Activated T-helper 1 cell treated with anti-CD3 and anti-CD28 coated beads, Interleukin-12 subunit alpha, Interleukin-12 subunit beta, Interleukin-2, Interleukin-4 antibody, amounts not matched to agents 30 ng/mL and 10 ng/mL and 1 ng/mL, durations not matched to agents 14 hours and 24 hours and 36 hours (primary cell): ENCODE measurements at regions not wholly inside any gene's neighbourhood (a gene's known extent, or its start where the extent isn't known, plus 50 kb on each side); places are given as distances from the start of the nearest gene placed in this dataset.
A peak's percentile ranks its signal among the peaks of the same experiment; 100 is the strongest.
"Not testable (repeated sequence)": the region's sequence is repeated elsewhere in the genome, so short reads cannot be mapped to it uniquely, and the experiment has no call there.

Source experiments
- DNase-seq: peaks from one replicate; pipeline ENCODE4 v3.0.0; 2021; ENCODE audit warnings: low spot score
- H3K27ac Mint-ChIP-seq: one replicate; pipeline ENCODE4 v1.8.0; 2021; ENCODE audit warnings: mild to moderate bottlenecking, mixed read lengths
- H3K27me3 Mint-ChIP-seq: one replicate; pipeline ENCODE4 v1.8.0; 2022; ENCODE audit warnings: mild to moderate bottlenecking, moderate library complexity, mixed read lengths; ENCODE audit not compliant: insufficient read depth
- H3K36me3 Mint-ChIP-seq: one replicate; pipeline ENCODE4 v1.8.0; 2021; ENCODE audit warnings: low read depth, mixed read lengths
- H3K4me1 Mint-ChIP-seq: one replicate; pipeline ENCODE4 v1.8.0; 2021; ENCODE audit warnings: low read depth, mixed read lengths
- H3K4me3 Mint-ChIP-seq: one replicate; pipeline ENCODE4 v1.8.0; 2021; ENCODE audit warnings: mild to moderate bottlenecking, moderate library complexity, mixed read lengths
- H3K9me3 Mint-ChIP-seq: one replicate; pipeline ENCODE4 v1.8.0; 2021; ENCODE audit warnings: mixed read lengths
- intact Hi-C: fragments of 100-400 bp; cut with micrococcal nuclease; formaldehyde crosslinking; loops from one replicate; pipeline ENCODE4 v1.15.1; 2024

- H3K4me1 Mint-ChIP-seq = peaks cover 91% of the 10 kb centered on the region
- no peak for DNase-seq
- H3K27ac Mint-ChIP-seq = peak overlapping the region; percentile 98
- no peaks in the 10 kb centered on the region for H3K27me3 Mint-ChIP-seq
- peaks cover 21% of the 10 kb centered on the region for H3K9me3 Mint-ChIP-seq
- H3K36me3 Mint-ChIP-seq = peaks cover 22% of the 10 kb centered on the region
- no peak overlapping the region for H3K4me3 Mint-ChIP-seq
- intact Hi-C loops = loop anchor here (2.0 to 10.0 kb wide), 4 partner anchors 257 to 1590 kb away; partner anchors contain the start of gene DIXDC1
Measured at GRCh38 chr11:110347660-110348059, 51.2 kb upstream of the RDX start.

- intact Hi-C loops = loop anchor here (1.0 to 10.0 kb wide), 14 partner anchors 8 to 1616 kb away; partner anchors contain the start of genes DIXDC1 and FDX1
- H3K27me3 Mint-ChIP-seq = no peaks in the 10 kb centered on the region
- peaks cover 7% of the 10 kb centered on the region for H3K9me3 Mint-ChIP-seq
- peaks cover 83% of the 10 kb centered on the region for H3K4me1 Mint-ChIP-seq
- H3K4me3 Mint-ChIP-seq = peak overlapping the region; percentile 62
- peak; percentile 74 for DNase-seq
- H3K36me3 Mint-ChIP-seq = peaks cover 9% of the 10 kb centered on the region
- peak overlapping the region; percentile 98 for H3K27ac Mint-ChIP-seq
Measured at GRCh38 chr11:110349138-110349996, 53.0 kb upstream of the RDX start.

DNA sequence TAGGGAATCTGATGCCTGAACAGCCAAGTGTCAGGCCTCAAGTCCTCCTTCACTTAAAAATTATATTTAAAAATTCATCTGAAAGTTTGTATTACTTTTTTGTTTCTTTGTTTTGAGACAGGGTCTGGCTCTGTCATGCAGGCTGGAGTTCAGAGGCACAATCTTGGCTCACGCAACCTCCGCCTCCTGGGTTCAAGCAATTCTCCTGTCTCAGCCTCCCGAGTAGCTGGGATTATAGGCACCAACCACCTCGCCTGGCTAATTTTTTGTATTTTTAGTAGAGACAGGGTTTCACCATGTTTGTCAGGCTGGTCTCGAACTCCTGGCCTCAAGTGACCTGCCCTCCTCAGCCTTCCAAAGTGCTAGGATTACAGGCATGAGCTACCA, 53.6 kb upstream of the RDX start:
- DNase-seq, H3K27me3 Mint-ChIP-seq, H3K9me3 Mint-ChIP-seq, H3K36me3 Mint-ChIP-seq: not testable (repeated sequence)
- Mint-ChIP-seq H3K4me3 (peak overlapping the region; percentile 35), H3K27ac (peak overlapping the region; percentile 98), H3K4me1 (peaks cover 85% of the 10 kb centered on the region)
- intact Hi-C loops = loop anchor here (1.0 to 10.0 kb wide), 14 partner anchors 7 to 1617 kb away; partner anchors contain the start of genes DIXDC1 and FDX1

- intact Hi-C loops = no loop called here
- H3K9me3 Mint-ChIP-seq = peaks cover 4% of the 10 kb centered on the region
- no peaks in the 10 kb centered on the region for H3K27me3 Mint-ChIP-seq
- peaks cover 61% of the 10 kb centered on the region for H3K4me1 Mint-ChIP-seq
- H3K27ac Mint-ChIP-seq = peak overlapping the region; percentile 68
- H3K4me3 Mint-ChIP-seq = peak overlapping the region; percentile 62
- peaks cover 3% of the 10 kb centered on the region for H3K36me3 Mint-ChIP-seq
- no peak for DNase-seq
Measured at GRCh38 chr11:110355011-110355744, 58.8 kb upstream of the RDX start.

- intact Hi-C loops = loop anchor here (1.0 kb wide), 1 partner anchor 8 kb away; no protein-coding TSS in a partner anchor
- Mint-ChIP-seq H3K27ac (peak overlapping the region; percentile 75), H3K9me3 (peaks cover 1% of the 10 kb centered on the region), H3K4me3 (peak overlapping the region; percentile 4), H3K36me3 (peaks cover 3% of the 10 kb centered on the region), H3K4me1 (peaks cover 42% of the 10 kb centered on the region), H3K27me3 (no peaks in the 10 kb centered on the region)
- DNase-seq = no peak
Measured at GRCh38 chr11:110356762-110357671, 60.6 kb upstream of the RDX start.

DNA sequence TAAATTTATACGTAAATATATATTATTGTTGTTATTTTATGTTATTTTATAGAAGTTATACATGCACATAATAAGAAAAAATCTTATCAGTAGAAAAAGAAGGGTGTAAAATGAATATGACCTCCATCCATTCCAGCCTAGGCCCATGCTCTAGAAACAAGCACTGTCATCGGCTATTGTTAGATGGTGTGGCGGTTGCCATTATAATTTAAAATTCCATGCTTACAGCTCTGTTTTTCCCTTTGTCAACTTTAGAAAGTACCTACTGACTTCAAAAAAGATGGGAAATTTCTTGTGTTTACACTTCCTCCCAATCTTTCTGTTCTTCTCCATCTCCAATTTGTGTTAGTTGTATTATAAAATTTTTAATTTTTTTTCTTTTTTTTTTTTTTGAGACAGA, 61.9 kb upstream of the RDX start:
- Mint-ChIP-seq H3K9me3 (no peaks in the 10 kb centered on the region), H3K4me1 (peaks cover 51% of the 10 kb centered on the region), H3K27me3 (no peaks in the 10 kb centered on the region), H3K27ac (no peak overlapping the region), H3K4me3 (no peak overlapping the region), H3K36me3 (peaks cover 3% of the 10 kb centered on the region)
- intact Hi-C loops = no loop called here
- no peak for DNase-seq

DNA sequence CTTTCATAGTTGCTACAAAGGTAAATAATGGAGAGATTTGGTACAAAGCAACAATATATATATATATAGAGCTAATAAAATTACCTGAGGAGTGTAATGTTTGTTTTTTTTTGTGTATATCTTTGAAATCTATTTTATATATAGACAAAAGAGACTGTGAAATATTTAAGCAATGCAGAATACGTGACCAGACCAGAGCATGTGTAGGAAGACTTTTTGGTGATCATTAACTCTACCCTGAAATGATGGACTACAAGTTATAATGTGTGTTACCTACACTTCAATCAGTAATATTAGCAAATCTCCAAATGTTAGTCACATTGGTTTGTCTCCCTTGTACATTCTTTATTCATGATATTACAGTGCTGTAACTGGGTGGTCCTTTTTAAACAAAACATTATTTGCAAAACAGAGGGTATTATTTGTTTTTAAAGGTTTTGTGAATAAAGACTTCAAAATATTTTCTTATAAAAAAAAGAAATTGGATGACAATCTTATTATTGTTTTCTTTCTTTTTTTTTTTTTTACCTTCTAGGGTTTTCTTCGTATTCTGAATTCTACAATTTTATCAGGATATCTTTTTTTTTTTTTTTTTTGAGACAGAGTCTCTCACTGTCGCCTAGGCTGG, 64.5 kb upstream of the RDX start:
- H3K4me3 Mint-ChIP-seq, H3K36me3 Mint-ChIP-seq, intact Hi-C loops, H3K9me3 Mint-ChIP-seq, H3K27ac Mint-ChIP-seq, H3K27me3 Mint-ChIP-seq, DNase-seq: not testable (repeated sequence)
- peaks cover 34% of the 10 kb centered on the region for H3K4me1 Mint-ChIP-seq

GRCh38 chr11:110362971-110363509, 66.6 kb upstream of the RDX start:
- no peaks in the 10 kb centered on the region for H3K9me3 Mint-ChIP-seq
- peak overlapping the region; percentile 82 for H3K27ac Mint-ChIP-seq
- no peaks in the 10 kb centered on the region for H3K36me3 Mint-ChIP-seq
- peaks cover 28% of the 10 kb centered on the region for H3K4me1 Mint-ChIP-seq
- intact Hi-C loops = no loop called here
- no peak for DNase-seq
- H3K27me3 Mint-ChIP-seq = peaks cover 1% of the 10 kb centered on the region
- H3K4me3 Mint-ChIP-seq = peak overlapping the region; percentile 40

GRCh38 chr11:110366291-110366690, 63.5 kb upstream of the FDX1 start:
- H3K4me3 Mint-ChIP-seq = no peak overlapping the region
- DNase-seq = no peak
- no peaks in the 10 kb centered on the region for H3K9me3 Mint-ChIP-seq
- no peaks in the 10 kb centered on the region for H3K36me3 Mint-ChIP-seq
- H3K27me3 Mint-ChIP-seq = peaks cover 1% of the 10 kb centered on the region
- no peak overlapping the region for H3K27ac Mint-ChIP-seq
- peaks cover 26% of the 10 kb centered on the region for H3K4me1 Mint-ChIP-seq
- intact Hi-C loops = no loop called here

- H3K9me3 Mint-ChIP-seq = no peaks in the 10 kb centered on the region
Measured at GRCh38 chr11:110367571-110367970, 62.2 kb upstream of the FDX1 start.

DNA sequence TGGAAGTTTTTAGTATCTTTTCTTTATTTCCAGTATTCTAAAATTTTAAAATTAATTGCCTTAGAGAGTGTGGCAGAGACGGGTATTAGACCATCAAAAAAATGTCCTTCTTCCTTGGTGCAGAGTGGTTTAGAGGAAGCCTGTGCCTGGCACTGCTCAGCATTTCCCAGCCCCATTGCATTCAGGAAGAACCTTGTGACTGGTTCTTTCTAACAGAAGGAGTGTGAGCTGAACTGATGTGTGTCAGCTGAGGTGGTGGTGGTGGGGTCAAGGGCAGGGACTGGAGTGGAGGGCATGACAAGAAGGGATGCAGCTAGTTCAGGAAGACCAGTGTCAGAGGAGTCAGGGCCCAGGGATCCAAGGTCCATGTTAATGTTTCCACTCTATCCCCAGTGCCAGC, 58.7 kb upstream of the FDX1 start:
- peaks cover 2% of the 10 kb centered on the region for H3K36me3 Mint-ChIP-seq
- peak overlapping the region; percentile 55 for H3K27ac Mint-ChIP-seq
- H3K9me3 Mint-ChIP-seq = no peaks in the 10 kb centered on the region
- H3K4me3 Mint-ChIP-seq = no peak overlapping the region
- H3K27me3 Mint-ChIP-seq = peaks cover 1% of the 10 kb centered on the region
- H3K4me1 Mint-ChIP-seq = peaks cover 47% of the 10 kb centered on the region
- DNase-seq = no peak
- intact Hi-C loops = no loop called here

More at GRCh38 chr11:110367571-110367970, 62.2 kb upstream of the FDX1 start:
- Mint-ChIP-seq H3K4me1 (peaks cover 30% of the 10 kb centered on the region), H3K27ac (no peak overlapping the region), H3K36me3 (no peaks in the 10 kb centered on the region), H3K27me3 (peaks cover 1% of the 10 kb centered on the region), H3K4me3 (no peak overlapping the region)
- no peak for DNase-seq
- intact Hi-C loops = loop anchor here (1.0 kb wide), 1 partner anchor 166 kb away; no protein-coding TSS in a partner anchor
